ENCODE measurements at regions not wholly inside any gene's neighbourhood (a gene's known extent, or its start where the extent isn't known, plus 50 kb on each side); places are given as distances from the start of the nearest gene placed in this dataset.

DNA sequence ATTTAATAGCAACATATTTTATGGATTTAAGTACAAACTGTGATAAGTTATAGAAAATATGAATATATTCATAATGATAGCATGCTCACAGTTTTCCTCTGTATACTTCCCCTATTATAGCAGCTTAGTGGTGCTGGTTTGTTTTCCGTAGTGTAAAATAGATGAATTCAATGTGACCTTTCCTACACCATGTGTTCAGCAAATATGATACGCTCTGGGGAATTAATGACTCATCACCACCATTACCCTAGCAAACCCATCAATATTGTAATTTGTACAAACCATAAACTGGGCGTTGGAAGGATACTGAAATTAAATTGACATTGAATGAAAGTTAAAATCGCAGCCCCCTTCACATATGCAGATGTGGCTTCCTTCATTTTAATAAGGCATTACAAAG lies 58.7 kb upstream of the CDH19 start:
- H3K14ac ChIP-seq (ENCODE audit: insufficient read length), result no peak overlapping the region
- H3K9me3 ChIP-seq (ENCODE audit: insufficient read depth in 2 of 2, low read depth in 1 of 2, low read length in 1 of 2), result no peaks in the 10 kb centered on the region
- TF ChIP-seq, protein P1, sequence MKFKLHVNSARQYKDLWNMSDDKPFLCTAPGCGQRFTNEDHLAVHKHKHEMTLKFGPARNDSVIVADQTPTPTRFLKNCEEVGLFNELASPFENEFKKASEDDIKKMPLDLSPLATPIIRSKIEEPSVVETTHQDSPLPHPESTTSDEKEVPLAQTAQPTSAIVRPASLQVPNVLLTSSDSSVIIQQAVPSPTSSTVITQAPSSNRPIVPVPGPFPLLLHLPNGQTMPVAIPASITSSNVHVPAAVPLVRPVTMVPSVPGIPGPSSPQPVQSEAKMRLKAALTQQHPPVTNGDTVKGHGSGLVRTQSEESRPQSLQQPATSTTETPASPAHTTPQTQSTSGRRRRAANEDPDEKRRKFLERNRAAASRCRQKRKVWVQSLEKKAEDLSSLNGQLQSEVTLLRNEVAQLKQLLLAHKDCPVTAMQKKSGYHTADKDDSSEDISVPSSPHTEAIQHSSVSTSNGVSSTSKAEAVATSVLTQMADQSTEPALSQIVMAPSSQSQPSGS (IDR thresholded peaks at IDR 0.05; ENCODE audit: low read length), result no peak
- TF ChIP-seq BACH1 (IDR thresholded peaks at IDR 0.05; ENCODE audit: low read length) (no peak), EGR1 (IDR thresholded peaks at IDR 0.05; ENCODE audit: borderline replicate concordance, low read depth, low read length) (no peak), EZH2 (IDR thresholded peaks at IDR 0.05; ENCODE audit: low read depth, low read length, severe bottlenecking) (no peak), RBBP5 (IDR thresholded peaks at IDR 0.05; ENCODE audit: borderline replicate concordance, low read depth, low read length) (no peak), SP2 (IDR thresholded peaks at IDR 0.05; ENCODE audit: low read length) (no peak), NRF1 (IDR thresholded peaks at IDR 0.05; ENCODE audit: low read depth, low read length) (no peak), POLR2A (IDR thresholded peaks at IDR 0.05; ENCODE audit: control extremely low read depth in 1 of 2, low read depth in 2 of 2, low read length in 2 of 2) (no peak), HDAC6 (IDR thresholded peaks at IDR 0.05; ENCODE audit: low read depth, low read length) (no peak), KDM5A (IDR thresholded peaks at IDR 0.05; ENCODE audit: low read length) (no peak), TEAD4 (IDR thresholded peaks at IDR 0.05; ENCODE audit: low read depth, low read length) (no peak), SUZ12 (IDR thresholded peaks at IDR 0.05; ENCODE audit: low read length) (no peak), ASH2L (IDR thresholded peaks at IDR 0.05; ENCODE audit: low read length) (no peak), JUN (IDR thresholded peaks at IDR 0.05; ENCODE audit: low read depth, low read length) (no peak), SP1 (IDR thresholded peaks at IDR 0.05; ENCODE audit: low read depth, low read length) (no peak), GTF2F1 (IDR thresholded peaks at IDR 0.05; ENCODE audit: borderline replicate concordance, low read depth, low read length) (no peak)
- H2BK15ac ChIP-seq (ENCODE audit: low read length), result no peak overlapping the region
- no peak overlapping the region for H2AFZ ChIP-seq (ENCODE audit: low read length)
- peaks cover 0 to 2% (median 0%) of the 10 kb centered on the region in 4 experiments; a peak in 1 of 7 replicates for H3K4me1 ChIP-seq (replicated peaks in 1 of 4; ENCODE audit: control insufficient read depth in 3 of 4, insufficient read depth in 4 of 4, low read length in 3 of 4)
- H3K23me2 ChIP-seq (ENCODE audit: low read depth, low read length), result no peaks in the 10 kb centered on the region
- H3K79me1 ChIP-seq (ENCODE audit: low read depth, low read length), result no peaks in the 10 kb centered on the region
- H2BK20ac ChIP-seq (ENCODE audit: low read length), result no peak overlapping the region
- no peak overlapping the region for H3K18ac ChIP-seq (ENCODE audit: extremely low read depth, low read length)
- H2BK12ac ChIP-seq (ENCODE audit: low read depth, low read length), result no peak overlapping the region
- H3K4me2 ChIP-seq (ENCODE audit: insufficient read depth in 1 of 2, low read depth in 2 of 2, low read length in 2 of 2), result no peak overlapping the region
- ChIA-PET POLR2A (ENCODE audit: partially characterized antibody) (no interaction called here), CTCF (ENCODE audit: partially characterized antibody) (no interaction called here)
- no peaks in the 10 kb centered on the region for H3K36me3 ChIP-seq (ENCODE audit: control insufficient read depth in 2 of 4, insufficient read depth in 4 of 4, low read length in 3 of 4)
- H2BK5ac ChIP-seq (ENCODE audit: low read depth, low read length), result no peak overlapping the region
- WGBS, 2 experiments (ENCODE audit: extremely low coverage in 1 of 2, insufficient coverage in 1 of 2, insufficient read length in 1 of 2, insufficient replicate concordance in 2 of 2, low coverage in 1 of 2, low lambda C conversion rate in 2 of 2, missing lambda C conversion rate in 1 of 2), result 91% methylated on average over 4 of the region's 4 CpGs; no CpG with 5 or more reads in 1 of the 2 experiments
- H3K79me2 ChIP-seq (ENCODE audit: control insufficient read depth in 1 of 2, insufficient read depth in 2 of 2, low read length in 2 of 2), result no peaks in the 10 kb centered on the region
- no peak overlapping the region for H4K8ac ChIP-seq (ENCODE audit: extremely low read depth, insufficient read depth, low read length)
- H3K27ac ChIP-seq (ENCODE audit: low read depth, low read length), result no peak overlapping the region
- no peaks in the 10 kb centered on the region for H4K20me1 ChIP-seq (replicated peaks in 1 of 2; ENCODE audit: control insufficient read depth in 1 of 2, insufficient read depth in 2 of 2, low read length in 2 of 2)
- H3K27me3 ChIP-seq (replicated peaks in 1 of 4; ENCODE audit: control insufficient read depth in 3 of 4, extremely low read depth in 1 of 4, insufficient read depth in 3 of 4, low read length in 3 of 4), result no peaks in the 10 kb centered on the region
- no peak overlapping the region for H3K56ac ChIP-seq (replicated peaks; ENCODE audit: insufficient read length, low read depth, low read length)
- no peak overlapping the region for H4K91ac ChIP-seq (replicated peaks; ENCODE audit: insufficient read length, low read length)
- H3K9ac ChIP-seq (replicated peaks in 1 of 4; ENCODE audit: extremely low read depth in 1 of 4, low read depth in 3 of 4, low read length in 3 of 4), result no peak overlapping the region
- no peak overlapping the region for H2AK5ac ChIP-seq (ENCODE audit: low read depth, low read length)
- no peak overlapping the region for H3K4me3 ChIP-seq (ENCODE audit: extremely low read depth in 1 of 4, insufficient read depth in 2 of 4, low read depth in 3 of 4, low read length in 4 of 4)
- DNase-seq (ENCODE audit: low read depth in 1 of 2, low spot score in 2 of 2) (no peak), FAIRE-seq (no peak)
- no peak overlapping the region for H3K23ac ChIP-seq (ENCODE audit: insufficient read length)
- no peak overlapping the region for H4K5ac ChIP-seq (ENCODE audit: insufficient read length, low read depth, low read length)
- H3K4ac ChIP-seq (replicated peaks; ENCODE audit: insufficient read length, low read depth, low read length), result no peak overlapping the region
- H2BK120ac ChIP-seq (replicated peaks; ENCODE audit: low read depth, low read length), result no peak overlapping the region

Measured in H1 (cell line).